ENCODE measurements at regions not wholly inside any gene's neighbourhood (a gene's known extent, or its start where the extent isn't known, plus 50 kb on each side); places are given as distances from the start of the nearest gene placed in this dataset.
"Not testable (repeated sequence)": the region's sequence is repeated elsewhere in the genome, so short reads cannot be mapped to it uniquely, and the experiment has no call there.

DNA sequence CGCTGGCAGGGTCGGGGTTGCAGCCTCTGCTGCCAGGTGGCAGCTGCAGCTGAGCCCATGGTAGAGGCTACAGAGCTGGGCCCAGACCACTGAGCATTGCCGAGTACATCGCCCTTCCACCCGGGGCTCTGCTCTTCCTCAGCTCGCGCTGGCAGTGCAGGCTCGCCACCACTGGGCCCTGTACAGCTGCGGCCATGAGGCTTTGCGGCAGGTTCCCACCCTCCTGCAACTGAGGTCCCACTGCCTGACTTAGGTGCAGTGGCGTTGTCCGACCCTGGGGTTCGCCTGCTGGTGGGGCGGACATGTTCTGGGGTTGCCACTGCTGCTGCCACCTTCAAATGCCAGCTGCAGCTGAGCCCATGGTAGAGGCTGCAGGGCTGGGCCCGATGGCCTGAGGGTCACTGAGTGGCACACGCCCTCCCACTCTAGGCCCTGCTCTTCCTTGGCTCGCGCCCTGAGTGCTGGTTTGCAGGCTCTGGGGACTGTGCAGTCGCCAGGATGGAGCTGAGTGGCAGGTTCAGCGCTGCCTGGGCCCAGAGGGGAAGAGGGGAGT, 359.8 kb downstream of the FOXD4L6 start:
- POLR2A ChIA-PET (ENCODE audit: partially characterized antibody); H3K27ac ChIP-seq (ENCODE audit: low read depth, low read length); H3K4me3 ChIP-seq (ENCODE audit: low read length in 2 of 2); H3K4me3 Mint-ChIP-seq; H3K27ac Mint-ChIP-seq; H3K36me3 ChIP-seq (ENCODE audit: insufficient read depth, low read length); H3K9me3 ChIP-seq (ENCODE audit: control insufficient read depth in 1 of 2, low read length in 2 of 2); intact Hi-C loops (cut with micrococcal nuclease); H3K27me3 ChIP-seq (ENCODE audit: insufficient read depth, low read length); H3K4me1 ChIP-seq (ENCODE audit: insufficient read depth, low read length); H3K9me3 Mint-ChIP-seq; H3K4me1 Mint-ChIP-seq; CTCF ChIA-PET (ENCODE audit: partially characterized antibody); H3K27me3 Mint-ChIP-seq; H3K36me3 Mint-ChIP-seq: not testable (repeated sequence)
- peak in 1 of 5 donors; percentile 23 for DNase-seq

DNA sequence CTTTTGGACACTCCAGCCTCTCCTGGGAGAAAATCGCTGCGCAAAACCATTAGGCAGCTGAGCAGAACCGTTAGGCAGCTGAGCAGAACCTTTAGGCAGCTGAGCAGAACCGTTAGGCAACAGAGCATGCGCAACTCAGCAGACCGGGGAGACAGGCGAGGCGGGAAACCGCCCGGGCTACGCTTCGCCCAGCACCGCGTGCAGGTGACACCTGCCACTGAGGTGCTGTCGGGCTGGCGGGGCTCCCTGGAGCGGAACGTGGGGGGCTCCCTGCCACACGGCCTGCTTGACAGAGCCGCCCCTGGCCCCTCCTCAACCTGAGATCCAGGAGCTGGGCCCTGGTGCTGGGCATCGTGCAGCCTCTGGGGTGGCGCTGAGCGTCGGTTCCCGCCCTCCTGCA, 360.3 kb downstream of the FOXD4L6 start:
- DNase-seq; H3K9me3 Mint-ChIP-seq; intact Hi-C loops (cut with micrococcal nuclease); H3K36me3 Mint-ChIP-seq; H3K4me1 ChIP-seq (ENCODE audit: insufficient read depth, low read length); H3K27ac ChIP-seq (ENCODE audit: low read depth, low read length); H3K36me3 ChIP-seq (ENCODE audit: insufficient read depth, low read length); H3K27me3 ChIP-seq (ENCODE audit: insufficient read depth, low read length); H3K27me3 Mint-ChIP-seq; H3K9me3 ChIP-seq (ENCODE audit: control insufficient read depth in 1 of 2, low read length in 2 of 2); POLR2A ChIA-PET (ENCODE audit: partially characterized antibody); H3K4me3 Mint-ChIP-seq; CTCF ChIA-PET (ENCODE audit: partially characterized antibody); H3K27ac Mint-ChIP-seq; H3K4me3 ChIP-seq (ENCODE audit: low read length in 2 of 2); H3K4me1 Mint-ChIP-seq: not testable (repeated sequence)

DNA sequence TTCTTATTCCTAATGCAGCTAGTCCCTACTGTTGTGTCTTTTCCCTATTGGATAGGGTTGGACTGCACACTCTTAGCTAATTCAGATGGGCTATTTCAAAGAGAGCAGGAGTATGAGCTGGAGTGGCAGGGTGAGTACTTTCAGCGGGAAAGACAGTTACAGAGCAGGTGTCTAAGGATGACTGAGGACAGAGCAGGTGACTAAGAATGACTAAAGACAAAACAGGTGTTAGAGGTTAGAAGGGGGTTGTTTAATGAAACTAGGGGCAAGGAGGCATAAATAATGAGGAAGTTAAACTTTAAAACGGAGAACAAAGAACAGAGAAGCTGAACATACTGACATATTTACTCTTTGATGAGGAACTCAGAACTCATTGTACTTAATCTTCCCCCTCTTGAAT, 373.5 kb downstream of the FOXD4L6 start:
- H3K27ac ChIP-seq (ENCODE audit: low read depth, low read length); H3K27ac Mint-ChIP-seq; H3K36me3 Mint-ChIP-seq; CTCF ChIA-PET (ENCODE audit: partially characterized antibody); H3K4me1 Mint-ChIP-seq; H3K4me3 Mint-ChIP-seq; POLR2A ChIA-PET (ENCODE audit: partially characterized antibody); H3K27me3 Mint-ChIP-seq; H3K4me3 ChIP-seq (ENCODE audit: low read length in 2 of 2); H3K36me3 ChIP-seq (ENCODE audit: insufficient read depth, low read length); H3K27me3 ChIP-seq (ENCODE audit: insufficient read depth, low read length); H3K4me1 ChIP-seq (ENCODE audit: insufficient read depth, low read length); H3K9me3 Mint-ChIP-seq; H3K9me3 ChIP-seq (ENCODE audit: control insufficient read depth in 1 of 2, low read length in 2 of 2); intact Hi-C loops (cut with micrococcal nuclease); DNase-seq: not testable (repeated sequence)

DNA sequence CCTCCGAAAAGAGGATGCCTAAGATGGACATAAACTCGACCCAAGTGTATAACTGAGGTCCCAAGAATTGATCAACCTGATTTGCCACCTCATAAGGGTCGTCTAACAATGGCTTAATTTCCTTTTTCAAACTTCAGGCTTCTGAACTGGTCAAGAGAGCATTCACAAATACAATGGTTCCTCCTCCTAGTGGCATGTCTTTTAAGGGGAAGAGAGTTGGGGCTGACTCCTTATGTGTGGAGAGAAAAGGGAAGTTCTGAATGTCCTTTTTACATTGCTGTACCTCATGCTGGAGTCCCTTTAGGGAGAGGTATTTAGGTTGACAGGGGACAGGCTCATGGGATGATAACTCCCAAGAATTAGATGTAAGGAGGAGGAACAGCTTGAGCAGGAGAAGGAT, 375.2 kb downstream of the FOXD4L6 start:
- H3K36me3 Mint-ChIP-seq; CTCF ChIA-PET (ENCODE audit: partially characterized antibody); H3K36me3 ChIP-seq (ENCODE audit: insufficient read depth, low read length); H3K27me3 ChIP-seq (ENCODE audit: insufficient read depth, low read length); H3K27me3 Mint-ChIP-seq; H3K27ac Mint-ChIP-seq; DNase-seq; H3K4me3 ChIP-seq (ENCODE audit: low read length in 2 of 2); H3K4me1 Mint-ChIP-seq; intact Hi-C loops (cut with micrococcal nuclease); H3K4me1 ChIP-seq (ENCODE audit: insufficient read depth, low read length); H3K9me3 ChIP-seq (ENCODE audit: control insufficient read depth in 1 of 2, low read length in 2 of 2); POLR2A ChIA-PET (ENCODE audit: partially characterized antibody); H3K4me3 Mint-ChIP-seq; H3K27ac ChIP-seq (ENCODE audit: low read depth, low read length); H3K9me3 Mint-ChIP-seq: not testable (repeated sequence)

DNA sequence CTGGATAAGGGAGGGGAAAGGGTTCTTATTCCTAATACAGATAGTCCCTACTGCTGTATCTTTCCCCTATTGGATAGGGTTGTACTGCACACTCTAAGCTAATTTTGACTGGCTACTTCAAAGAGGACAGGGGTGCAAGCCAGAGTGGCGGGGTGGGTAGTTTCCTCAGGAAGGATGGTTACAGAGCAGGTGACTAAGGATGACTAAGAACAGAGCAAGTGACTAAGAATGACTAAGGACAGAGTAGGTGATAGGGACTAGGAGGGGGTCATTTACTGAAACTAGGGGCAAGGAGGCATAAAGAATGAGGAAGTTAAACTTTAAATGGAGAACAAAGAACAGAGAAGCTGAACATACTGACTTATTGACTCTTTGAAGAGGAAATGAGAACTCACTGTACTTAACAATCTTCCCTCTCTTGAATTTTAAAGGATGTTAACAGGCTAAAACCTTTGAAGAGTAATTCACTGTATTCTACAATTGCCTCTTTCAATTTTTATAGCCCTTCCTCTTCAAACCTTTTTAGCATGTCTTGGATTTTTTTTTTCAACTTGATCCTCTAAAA, 381.5 kb downstream of the FOXD4L6 start:
- CTCF ChIA-PET (ENCODE audit: partially characterized antibody); H3K4me1 Mint-ChIP-seq; H3K4me3 Mint-ChIP-seq; intact Hi-C loops (cut with micrococcal nuclease); H3K27ac ChIP-seq (ENCODE audit: low read depth, low read length); H3K9me3 Mint-ChIP-seq; H3K9me3 ChIP-seq (ENCODE audit: control insufficient read depth in 1 of 2, low read length in 2 of 2); H3K27ac Mint-ChIP-seq; H3K4me3 ChIP-seq (ENCODE audit: low read length in 2 of 2); H3K27me3 Mint-ChIP-seq; H3K36me3 ChIP-seq (ENCODE audit: insufficient read depth, low read length); H3K27me3 ChIP-seq (ENCODE audit: insufficient read depth, low read length); H3K36me3 Mint-ChIP-seq; DNase-seq; POLR2A ChIA-PET (ENCODE audit: partially characterized antibody); H3K4me1 ChIP-seq (ENCODE audit: insufficient read depth, low read length): not testable (repeated sequence)
